GM18858 (cell line): ENCODE measurements at regions not wholly inside any gene's neighbourhood (a gene's known extent, or its start where the extent isn't known, plus 50 kb on each side); places are given as distances from the start of the nearest gene placed in this dataset.

Source experiments
- ATAC-seq: cut with Tn5 transposase; IDR thresholded peaks from one replicate; pipeline ENCODE4 v1.9.1; 2021; ENCODE audit not compliant: unreplicated experiment

GRCh38 chr14:26849514-26849913, 251.7 kb upstream of the NOVA1 start:
- no peak for ATAC-seq

GRCh38 chr14:26851793-26852192, 254.0 kb upstream of the NOVA1 start:
- no peak for ATAC-seq

- no peak for ATAC-seq
These were observed 257.4 kb upstream of the NOVA1 start for GRCh38 chr14:26855077-26855753.

DNA sequence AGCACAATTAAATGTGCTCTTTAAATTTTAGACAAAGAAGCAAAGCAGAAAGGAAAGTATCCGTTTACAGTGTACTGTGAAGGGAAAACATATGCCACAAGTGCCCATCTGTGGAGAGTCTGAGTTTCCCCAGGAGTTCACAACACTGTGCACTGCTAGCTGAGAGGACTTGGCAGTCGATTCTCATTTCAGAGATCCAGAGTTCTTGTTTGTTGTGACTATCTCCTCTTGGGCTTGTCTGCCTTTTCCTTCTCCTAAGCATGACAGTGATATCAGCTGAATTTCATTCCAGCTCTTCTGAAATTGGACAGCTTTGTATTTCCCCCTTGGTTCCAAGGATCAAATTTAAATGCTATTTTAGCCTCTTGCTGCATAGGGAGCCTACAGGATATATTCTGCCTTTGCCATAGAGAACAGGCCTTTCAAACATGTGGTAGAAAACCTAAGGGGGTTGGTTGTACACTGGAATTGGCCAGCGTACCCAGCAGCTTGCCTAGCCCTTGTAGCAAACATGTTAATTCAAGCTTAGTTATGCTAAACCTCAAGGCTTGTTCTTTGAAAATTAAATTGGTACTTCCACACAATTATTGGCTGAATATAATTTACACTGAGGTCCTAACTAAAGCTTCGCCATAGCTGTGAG, 259.2 kb upstream of the NOVA1 start:
- ATAC-seq, result no peak

- no peak for ATAC-seq
These were observed 261.6 kb upstream of the NOVA1 start for GRCh38 chr14:26859483-26859882.

DNA sequence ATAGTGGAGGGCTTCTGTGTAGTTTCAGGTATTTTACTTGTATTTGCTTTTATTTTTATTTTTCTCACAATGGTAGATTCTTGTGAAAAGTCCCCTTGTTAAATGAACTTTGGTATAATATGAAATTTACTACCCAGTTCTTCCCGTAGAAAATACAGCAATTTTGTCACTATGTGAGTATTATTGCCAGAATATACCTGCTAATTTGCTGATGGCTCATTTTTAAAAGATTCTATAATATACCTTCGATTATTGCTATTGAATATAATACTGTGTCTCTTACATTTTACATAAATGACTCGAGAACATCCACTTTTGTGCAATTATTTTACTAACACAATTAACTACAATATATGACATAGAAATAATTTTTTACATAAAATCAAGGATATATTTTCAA, 262.3 kb upstream of the NOVA1 start:
- no peak for ATAC-seq

DNA sequence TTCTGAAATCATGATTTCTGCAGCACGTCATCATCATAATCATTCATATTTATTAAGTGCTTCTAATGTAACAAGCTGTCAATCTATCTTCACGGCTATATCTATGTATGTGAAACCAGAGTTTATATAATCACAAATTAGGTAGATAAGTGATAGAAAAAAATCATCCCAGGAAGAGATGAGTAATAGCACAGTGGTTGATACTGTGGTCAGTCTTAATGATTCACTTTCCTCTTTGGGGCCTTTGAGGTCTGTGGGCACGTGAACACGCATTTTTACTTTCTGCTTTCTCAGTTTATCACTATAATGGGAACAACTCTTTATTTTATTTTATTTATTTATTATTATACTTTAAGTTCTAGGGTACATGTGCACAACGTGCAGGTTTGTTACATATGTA, 265.9 kb upstream of the NOVA1 start:
- ATAC-seq, result no peak

- no peak for ATAC-seq
These were observed 268.9 kb upstream of the NOVA1 start for GRCh38 chr14:26866721-26867120.

GRCh38 chr14:26867171-26867757, 269.4 kb upstream of the NOVA1 start:
- ATAC-seq, result no peak

DNA sequence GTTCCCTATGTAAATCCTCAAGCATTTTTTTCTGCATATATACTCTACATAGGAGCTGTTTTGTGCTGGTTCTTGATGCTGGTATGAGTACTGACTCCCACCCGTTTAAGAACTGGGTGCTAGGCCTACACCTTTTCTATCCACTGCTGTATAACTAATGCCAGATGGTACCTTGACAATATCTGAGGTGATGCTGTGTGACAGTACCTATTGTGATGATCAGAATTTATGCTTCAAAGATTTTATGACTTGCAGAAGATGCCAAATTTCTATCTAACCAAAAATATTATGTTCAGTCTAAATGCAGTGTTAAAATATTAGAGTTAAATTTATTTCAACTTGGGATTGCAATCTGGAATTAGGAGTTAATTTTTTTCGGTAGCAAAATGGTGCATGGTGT, 272.3 kb upstream of the NOVA1 start:
- no peak for ATAC-seq

GRCh38 chr14:26870722-26871617, 273.1 kb upstream of the NOVA1 start:
- no peak for ATAC-seq

- no peak for ATAC-seq
These were observed 274.9 kb upstream of the NOVA1 start for GRCh38 chr14:26872515-26873361.

- ATAC-seq, result no peak
These were observed 275.6 kb upstream of the NOVA1 start for GRCh38 chr14:26873362-26873960.

DNA sequence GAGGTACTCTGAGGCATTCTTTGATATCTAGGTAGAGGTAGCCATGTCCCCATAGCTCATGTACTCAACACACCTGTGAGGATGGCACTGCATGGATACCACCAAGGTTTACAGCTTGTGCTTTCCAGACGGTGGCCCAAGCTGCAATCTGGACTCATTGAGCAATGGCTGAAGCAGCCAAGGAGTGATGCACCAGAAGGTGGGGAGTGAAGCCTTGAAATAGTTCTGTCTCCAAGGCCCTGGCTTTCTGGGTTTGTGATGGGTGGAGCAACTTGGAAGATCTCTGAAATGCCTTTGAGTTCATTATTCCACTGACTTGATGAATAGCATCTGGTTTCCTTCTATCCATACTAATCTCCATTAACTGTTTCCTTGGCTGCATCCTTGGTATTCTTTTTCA, 290.0 kb upstream of the NOVA1 start:
- no peak for ATAC-seq

DNA sequence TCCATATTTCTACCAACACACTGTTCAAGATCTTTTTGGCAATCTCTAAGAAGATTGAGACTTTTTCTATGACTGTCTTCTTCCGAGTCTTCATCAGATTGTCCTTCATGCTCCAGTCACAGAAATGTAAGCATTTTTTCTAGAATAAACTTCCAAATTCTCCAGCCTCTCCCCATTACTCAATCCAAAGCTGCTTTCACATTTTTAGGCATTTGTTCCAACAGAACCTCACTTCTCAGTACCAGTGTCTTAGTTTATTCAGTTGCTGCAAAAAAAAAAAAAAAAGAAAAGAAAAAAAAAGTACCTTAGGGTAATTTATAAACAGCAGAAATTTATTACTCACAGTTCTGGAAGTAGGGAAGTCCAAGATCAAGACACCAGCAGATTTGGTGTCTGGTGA, 290.8 kb upstream of the NOVA1 start:
- no peak for ATAC-seq

GRCh38 chr14:26896447-26896846, 298.6 kb upstream of the NOVA1 start:
- ATAC-seq, result no peak

DNA sequence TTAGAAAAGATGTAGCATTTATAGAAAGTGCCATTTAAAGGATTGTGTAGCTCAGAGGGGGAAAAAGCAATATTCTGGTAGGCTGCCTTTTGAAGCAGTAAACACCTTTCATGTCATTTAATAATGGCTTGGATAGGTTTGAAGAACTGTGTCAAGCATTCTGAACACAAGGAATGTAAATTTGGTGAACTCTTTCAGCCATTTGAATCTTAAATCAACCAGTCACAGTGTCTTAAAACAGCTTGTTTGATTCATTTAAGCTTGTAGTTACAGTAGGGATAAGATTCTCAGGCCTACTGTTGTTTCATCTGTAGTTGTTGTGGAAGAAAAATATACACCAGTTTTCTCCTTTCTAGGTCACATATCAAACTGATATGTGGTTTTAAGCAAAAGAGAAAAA, 299.4 kb upstream of the NOVA1 start:
- no peak for ATAC-seq

- no peak for ATAC-seq
These were observed 307.4 kb upstream of the NOVA1 start for GRCh38 chr14:26905229-26905628.

- no peak for ATAC-seq
These were observed 316.0 kb upstream of the NOVA1 start for GRCh38 chr14:26913786-26914185.

DNA sequence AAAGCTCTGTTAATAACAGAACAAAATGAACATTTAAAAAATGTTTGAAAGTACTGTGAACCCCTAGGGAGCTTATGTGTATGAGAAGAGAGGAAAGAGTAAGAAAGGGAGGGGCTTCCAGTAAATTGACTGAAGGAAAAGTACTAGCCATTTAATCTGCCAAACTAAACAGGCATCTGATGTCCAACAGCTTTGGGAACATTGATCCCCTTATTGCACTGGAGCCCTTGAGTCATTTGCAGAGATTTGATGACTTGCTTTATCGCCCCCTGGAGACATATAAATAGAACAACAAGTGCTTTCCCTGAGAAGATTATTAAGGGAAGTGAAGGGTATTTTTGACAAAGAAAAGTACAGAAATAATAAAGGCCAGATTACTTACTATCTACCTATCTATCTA, 319.3 kb upstream of the NOVA1 start:
- ATAC-seq, result no peak
